ENCODE measurements at regions not wholly inside any gene's neighbourhood (a gene's known extent, or its start where the extent isn't known, plus 50 kb on each side); places are given as distances from the start of the nearest gene placed in this dataset.
"Not testable (repeated sequence)": the region's sequence is repeated elsewhere in the genome, so short reads cannot be mapped to it uniquely, and the experiment has no call there.

- no peak overlapping the region for H3K4me3 ChIP-seq (ENCODE audit: low read depth, low read length)
- TF ChIP-seq CTCF (IDR thresholded peaks at IDR 0.05; ENCODE audit: borderline replicate concordance, insufficient read depth, low read depth, low read length) = no peak
Measured at GRCh38 chr2:237231593-237231992, 145.9 kb downstream of the COPS8 start.

- TF ChIP-seq CTCF (IDR thresholded peaks at IDR 0.05; ENCODE audit: borderline replicate concordance, insufficient read depth, low read depth, low read length) = no peak
- H3K4me3 ChIP-seq (ENCODE audit: low read depth, low read length) = no peak overlapping the region
Measured at GRCh38 chr2:237232166-237232565, 146.5 kb downstream of the COPS8 start.

- H3K4me3 ChIP-seq (ENCODE audit: low read depth, low read length) = no peak overlapping the region
- no peak for TF ChIP-seq CTCF (IDR thresholded peaks at IDR 0.05; ENCODE audit: borderline replicate concordance, insufficient read depth, low read depth, low read length)
Measured at GRCh38 chr2:237234268-237234667, 148.6 kb downstream of the COPS8 start.

- H3K4me3 ChIP-seq (ENCODE audit: low read depth, low read length) = no peak overlapping the region
- TF ChIP-seq CTCF (IDR thresholded peaks at IDR 0.05; ENCODE audit: borderline replicate concordance, insufficient read depth, low read depth, low read length) = no peak
Measured at GRCh38 chr2:237235383-237236095, 149.8 kb downstream of the COPS8 start.

GRCh38 chr2:237236188-237236587 lies 150.5 kb downstream of the COPS8 start:
- no peak overlapping the region for H3K4me3 ChIP-seq (ENCODE audit: low read depth, low read length)
- TF ChIP-seq CTCF (IDR thresholded peaks at IDR 0.05; ENCODE audit: borderline replicate concordance, insufficient read depth, low read depth, low read length) = no peak

- no peak for TF ChIP-seq CTCF (IDR thresholded peaks at IDR 0.05; ENCODE audit: borderline replicate concordance, insufficient read depth, low read depth, low read length)
- H3K4me3 ChIP-seq (ENCODE audit: low read depth, low read length) = no peak overlapping the region
Measured at GRCh38 chr2:237238249-237238648, 152.6 kb downstream of the COPS8 start.

- no peak overlapping the region for H3K4me3 ChIP-seq (ENCODE audit: low read depth, low read length)
- no peak for TF ChIP-seq CTCF (IDR thresholded peaks at IDR 0.05; ENCODE audit: borderline replicate concordance, insufficient read depth, low read depth, low read length)
Measured at GRCh38 chr2:237240252-237240651, 154.6 kb downstream of the COPS8 start.

- not testable (repeated sequence) for H3K4me3 ChIP-seq (ENCODE audit: low read depth, low read length)
Measured at GRCh38 chr2:237240868-237241267, 155.2 kb downstream of the COPS8 start.

Measured in GM12875 (cell line).